ENCODE measurements at regions not wholly inside any gene's neighbourhood (a gene's known extent, or its start where the extent isn't known, plus 50 kb on each side); places are given as distances from the start of the nearest gene placed in this dataset.

DNA sequence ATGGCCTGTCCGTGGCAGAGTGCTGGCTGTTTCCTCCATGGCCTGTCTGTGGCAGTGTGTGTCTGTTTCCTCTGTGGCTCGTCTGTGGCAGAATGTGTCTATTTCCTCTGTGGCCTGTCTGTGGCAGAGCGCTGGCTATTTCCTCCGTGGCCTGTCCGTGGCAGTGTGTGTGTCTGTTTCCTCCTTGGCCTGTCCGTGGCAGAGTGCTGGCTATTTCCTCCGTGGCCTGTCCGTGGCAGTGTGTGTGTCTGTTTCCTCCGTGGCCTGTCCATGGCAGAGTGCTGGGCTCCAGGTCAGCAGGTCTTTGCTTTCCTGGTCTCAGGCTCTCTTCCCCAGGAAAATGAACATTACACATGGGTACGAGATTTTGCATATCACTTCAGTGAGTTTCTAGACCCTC is 138.4 kb upstream of the IPO9 start:
- DNase-seq, result no peak

GRCh38 chr1:201691716-201692554 is 137.0 kb upstream of the IPO9 start:
- DNase-seq, result no peak

GRCh38 chr1:201692555-201693394 is 136.2 kb upstream of the IPO9 start:
- no peak for DNase-seq

- DNase-seq, result no peak
These were observed 134.9 kb upstream of the IPO9 start for GRCh38 chr1:201693890-201694607.

- DNase-seq, result no peak
These were observed 134.2 kb upstream of the IPO9 start for GRCh38 chr1:201694608-201695335.

- no peak for DNase-seq
These were observed 133.3 kb upstream of the IPO9 start for GRCh38 chr1:201695607-201696006.

- no peak for DNase-seq
These were observed 132.7 kb upstream of the IPO9 start for GRCh38 chr1:201696217-201696761.

GRCh38 chr1:201697174-201697573 is 131.8 kb upstream of the IPO9 start:
- no peak for DNase-seq

- DNase-seq, result no peak
These were observed 127.1 kb upstream of the IPO9 start for GRCh38 chr1:201701831-201702230.

DNA sequence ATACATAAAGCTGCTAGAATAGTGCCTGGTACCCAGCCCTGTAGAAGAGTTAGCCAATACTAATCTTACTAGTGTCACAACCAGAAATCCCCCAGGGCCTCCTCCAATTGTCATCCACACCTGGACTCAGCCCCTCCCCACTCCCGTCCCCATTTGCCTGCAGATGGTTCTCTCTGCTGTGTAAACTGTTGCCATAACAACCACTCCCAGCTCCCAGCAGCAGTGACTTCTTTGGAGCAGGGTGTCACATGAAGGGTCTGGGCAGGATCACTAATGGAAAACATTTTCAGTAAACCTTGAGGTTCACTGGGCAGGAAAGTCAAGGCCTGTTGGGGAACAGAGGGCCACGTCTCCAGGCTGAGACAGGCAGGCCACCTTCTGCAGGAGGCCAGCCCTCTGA is 126.0 kb upstream of the IPO9 start:
- no peak for DNase-seq

GRCh38 chr1:201703621-201704438 is 125.1 kb upstream of the IPO9 start:
- DNase-seq, result peak; percentile 84

GRCh38 chr1:201704439-201704792 is 124.5 kb upstream of the IPO9 start:
- no peak for DNase-seq

DNA sequence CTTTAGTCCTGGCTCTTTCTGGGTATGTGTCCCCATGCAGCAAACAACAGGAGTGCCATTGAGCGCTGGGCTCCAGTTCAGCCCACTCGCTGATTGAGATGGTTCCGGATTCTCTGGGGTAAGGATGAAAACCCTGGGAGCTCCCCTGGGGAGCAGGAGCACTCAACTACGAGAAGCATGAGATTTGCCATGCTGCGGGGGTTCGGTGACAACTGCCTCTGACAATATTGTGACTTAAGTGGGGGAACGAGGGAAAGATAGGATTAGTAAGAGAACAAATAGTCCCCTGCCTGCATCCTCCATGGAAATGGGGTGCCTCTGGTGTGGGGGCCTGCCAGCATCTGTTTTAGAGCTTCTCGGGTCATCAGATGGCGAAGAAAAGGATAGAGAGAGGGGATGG is 123.6 kb upstream of the IPO9 start:
- DNase-seq, result no peak

DNA sequence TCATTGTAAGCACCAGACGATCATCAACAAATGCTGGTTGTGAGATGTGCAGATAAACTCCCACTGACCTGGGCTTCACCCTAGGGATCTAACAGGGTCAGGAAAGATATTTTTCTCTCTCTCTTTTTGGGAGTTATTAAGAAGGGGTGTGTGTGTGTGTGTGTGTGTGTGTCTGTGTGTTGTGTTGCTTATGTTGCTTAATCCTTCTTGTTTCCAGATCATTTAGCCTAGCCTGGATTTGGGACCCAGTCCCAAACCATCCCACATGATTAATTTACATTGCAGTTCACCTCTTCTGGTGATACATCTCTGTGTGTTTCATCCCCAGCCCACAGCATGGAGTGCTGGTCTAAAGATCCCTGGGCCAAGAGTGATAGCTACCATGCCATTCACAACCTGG is 122.8 kb upstream of the IPO9 start:
- DNase-seq, result no peak

- DNase-seq, result no peak
These were observed 121.9 kb upstream of the IPO9 start for GRCh38 chr1:201707027-201707426.

- DNase-seq, result no peak
These were observed 121.3 kb upstream of the IPO9 start for GRCh38 chr1:201707656-201708055.

DNA sequence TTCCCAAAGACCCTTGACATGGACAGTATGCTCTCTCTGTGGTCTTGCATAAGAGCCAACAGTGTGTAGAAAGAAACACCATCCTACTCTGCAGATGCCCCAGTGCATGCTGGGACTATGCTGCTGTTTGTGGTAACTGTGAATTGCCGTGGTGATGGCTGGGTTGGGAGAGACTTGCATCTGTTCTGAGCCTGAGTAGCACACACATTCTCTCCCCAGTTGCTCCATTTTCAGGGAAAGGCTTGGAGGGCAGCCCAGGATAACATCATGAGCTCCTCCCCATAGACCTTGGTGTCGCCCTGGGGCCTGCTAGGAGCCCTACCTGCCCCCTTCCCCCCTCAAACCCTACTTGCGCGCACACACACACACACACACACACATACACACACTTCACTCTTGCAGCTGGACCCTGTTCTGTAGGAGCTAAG is 120.9 kb upstream of the IPO9 start:
- no peak for DNase-seq

DNA sequence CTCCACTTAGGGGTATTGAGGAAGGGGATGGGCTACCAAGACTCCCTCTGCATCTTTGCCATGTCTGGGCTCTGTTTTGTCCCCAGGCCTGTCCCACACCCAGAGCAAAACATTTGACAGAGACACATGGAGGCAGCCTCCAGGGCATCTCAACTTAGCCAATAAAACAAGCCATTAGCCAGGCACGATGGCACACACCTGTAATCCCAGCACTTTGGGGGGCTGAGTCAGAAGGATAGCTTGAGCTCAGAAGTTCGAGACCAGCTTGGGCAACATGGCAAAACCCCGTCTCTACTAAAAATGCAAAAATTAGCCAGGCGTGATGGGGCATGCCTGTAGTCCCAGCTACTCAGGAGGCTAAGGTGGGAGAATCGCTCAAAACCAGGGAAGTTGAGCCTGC is 120.3 kb upstream of the IPO9 start:
- DNase-seq, result no peak

- peak; percentile 76 for DNase-seq
These were observed 119.2 kb upstream of the IPO9 start for GRCh38 chr1:201709564-201710295.

DNA sequence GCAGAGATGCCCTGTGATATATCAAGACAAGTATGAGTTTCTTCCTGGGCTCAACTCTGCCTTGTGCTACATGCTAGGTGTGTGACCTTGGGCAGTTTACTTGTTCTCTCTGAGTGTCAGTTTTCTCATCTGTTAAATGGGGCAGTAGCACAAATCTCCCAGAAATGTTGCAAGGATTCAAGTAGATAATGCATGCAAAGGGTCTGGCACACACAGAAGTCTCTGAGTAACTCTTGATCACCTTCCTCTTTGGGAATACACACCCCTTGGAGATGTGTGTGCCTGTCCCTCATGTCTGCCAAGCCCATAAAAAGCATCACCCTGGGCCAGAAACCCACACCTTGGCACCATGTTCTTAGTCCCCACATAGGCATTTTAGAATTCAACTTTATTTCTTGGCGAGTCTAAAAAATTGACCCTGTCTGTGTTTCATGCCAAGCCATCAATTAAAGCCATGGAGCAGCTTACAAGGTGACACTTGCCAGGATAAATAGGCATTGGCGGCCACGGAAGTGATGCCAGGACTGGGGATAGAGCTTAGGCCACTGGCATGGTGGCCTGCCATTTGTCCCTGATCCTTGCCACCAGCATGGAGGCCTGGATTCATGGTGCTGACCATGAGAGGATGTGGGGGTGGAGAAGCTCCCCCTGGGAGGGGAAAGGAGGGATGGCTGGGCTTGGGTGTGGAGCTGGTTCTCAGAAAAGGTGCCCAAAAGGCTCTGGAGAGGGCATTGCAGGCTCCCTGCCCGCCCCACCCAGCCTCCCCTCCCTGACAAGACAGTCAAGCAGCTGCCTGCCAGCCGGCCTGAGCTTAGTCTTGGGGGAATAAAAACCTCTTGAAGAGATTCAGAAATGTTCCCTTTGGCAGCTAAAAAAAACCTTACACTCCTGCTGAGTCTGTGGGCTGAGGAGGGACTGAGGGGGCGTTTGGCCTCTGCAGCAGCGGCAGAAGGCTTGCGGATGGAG is 118.0 kb upstream of the IPO9 start:
- DNase-seq, result no peak
